NT2/D1 (cell line): ENCODE measurements at regions not wholly inside any gene's neighbourhood (a gene's known extent, or its start where the extent isn't known, plus 50 kb on each side); places are given as distances from the start of the nearest gene placed in this dataset.

Experiments
- SUZ12 ChIP-seq: IDR thresholded peaks from 2 replicates; pipeline ENCODE4 v1.6.1; 2011; ENCODE audit not compliant: insufficient read length, insufficient read depth; ENCODE audit errors: extremely low read depth
- YY1 ChIP-seq: IDR thresholded peaks from 2 replicates; pipeline ENCODE4 v1.6.1; 2011; ENCODE audit not compliant: insufficient read length, insufficient read depth
- ZNF274 ChIP-seq: IDR thresholded peaks from 2 replicates; pipeline ENCODE4 v1.6.1; 2011; ENCODE audit warnings: mild to moderate bottlenecking, low read depth, low read length

DNA sequence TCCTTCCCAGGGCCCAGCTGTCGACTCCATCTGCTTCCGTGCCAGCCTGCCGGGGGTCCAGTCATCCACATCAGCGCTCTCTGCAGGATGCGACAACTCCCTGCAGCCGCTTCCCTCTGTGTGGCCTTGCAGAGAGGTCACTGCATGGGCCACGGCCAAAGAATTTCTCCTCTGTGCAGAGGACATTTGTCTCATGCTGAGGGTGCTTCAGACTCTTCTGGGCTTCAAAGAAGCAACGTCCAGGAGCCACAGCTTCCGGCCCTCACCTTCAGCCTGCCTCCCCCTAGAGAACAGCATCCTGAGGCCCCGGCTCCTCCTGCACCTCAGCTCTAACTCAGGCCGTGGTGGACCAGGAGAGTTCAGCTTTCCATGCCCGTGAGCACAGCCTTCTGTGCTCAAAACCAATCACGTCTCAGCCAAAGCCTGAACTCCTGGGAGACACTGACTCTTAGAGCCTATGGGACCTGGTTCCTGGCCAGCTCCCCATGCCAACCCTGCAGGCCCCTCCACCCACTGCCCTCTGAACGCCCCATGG lies 258.9 kb downstream of the BRD1 start:
- no peak for TF ChIP-seq ZNF274
- no peak for TF ChIP-seq YY1
- TF ChIP-seq SUZ12: no peak
